HG02763 (cell line): ENCODE measurements at regions not wholly inside any gene's neighbourhood (a gene's known extent, or its start where the extent isn't known, plus 50 kb on each side); places are given as distances from the start of the nearest gene placed in this dataset.

Source experiments
- ATAC-seq: cut with Tn5 transposase; IDR thresholded peaks from one replicate; pipeline ENCODE4 v1.9.1; 2021; ENCODE audit warnings: mild to moderate bottlenecking, moderate library complexity; ENCODE audit not compliant: unreplicated experiment

DNA sequence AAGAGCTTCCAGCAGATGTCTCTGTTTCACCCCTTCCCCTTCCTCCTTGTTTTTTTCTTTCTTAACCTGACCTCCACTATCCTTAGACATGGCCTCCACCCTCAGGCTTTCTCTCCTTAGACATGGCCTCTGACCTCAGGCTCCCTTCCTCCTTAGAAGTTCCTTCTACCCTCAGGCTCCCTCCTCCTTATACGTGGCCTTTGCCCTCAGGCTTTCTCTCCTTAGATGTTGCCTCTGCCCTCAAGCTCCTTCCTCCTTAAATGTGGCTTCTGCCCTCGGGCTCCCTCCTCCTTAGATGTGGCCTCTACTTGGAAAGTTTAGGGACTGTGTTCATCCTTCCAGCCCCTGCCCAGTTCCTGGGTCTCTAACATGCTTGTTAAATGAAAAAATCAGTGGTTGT lies 180.4 kb upstream of the S1PR3 start:
- no peak for ATAC-seq

DNA sequence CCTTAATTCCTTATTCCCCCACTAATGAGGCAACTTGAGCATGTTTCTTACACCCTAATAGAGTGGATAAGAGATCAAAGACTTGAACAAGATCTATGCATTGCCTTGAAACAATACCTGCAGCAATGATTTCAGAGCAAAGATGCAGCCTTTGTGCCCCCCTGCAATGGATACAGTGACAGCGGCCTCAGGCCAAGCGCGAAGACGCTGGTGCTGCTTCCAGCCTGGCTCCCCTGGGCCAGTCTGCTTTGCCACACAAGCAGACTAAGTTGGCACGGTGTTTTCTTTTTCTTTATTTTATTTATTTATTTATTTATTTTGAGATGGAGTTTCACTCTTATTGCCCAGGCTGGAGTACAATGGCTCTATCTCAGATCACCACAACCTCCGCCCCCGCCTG lies 179.8 kb upstream of the S1PR3 start:
- no peak for ATAC-seq

DNA sequence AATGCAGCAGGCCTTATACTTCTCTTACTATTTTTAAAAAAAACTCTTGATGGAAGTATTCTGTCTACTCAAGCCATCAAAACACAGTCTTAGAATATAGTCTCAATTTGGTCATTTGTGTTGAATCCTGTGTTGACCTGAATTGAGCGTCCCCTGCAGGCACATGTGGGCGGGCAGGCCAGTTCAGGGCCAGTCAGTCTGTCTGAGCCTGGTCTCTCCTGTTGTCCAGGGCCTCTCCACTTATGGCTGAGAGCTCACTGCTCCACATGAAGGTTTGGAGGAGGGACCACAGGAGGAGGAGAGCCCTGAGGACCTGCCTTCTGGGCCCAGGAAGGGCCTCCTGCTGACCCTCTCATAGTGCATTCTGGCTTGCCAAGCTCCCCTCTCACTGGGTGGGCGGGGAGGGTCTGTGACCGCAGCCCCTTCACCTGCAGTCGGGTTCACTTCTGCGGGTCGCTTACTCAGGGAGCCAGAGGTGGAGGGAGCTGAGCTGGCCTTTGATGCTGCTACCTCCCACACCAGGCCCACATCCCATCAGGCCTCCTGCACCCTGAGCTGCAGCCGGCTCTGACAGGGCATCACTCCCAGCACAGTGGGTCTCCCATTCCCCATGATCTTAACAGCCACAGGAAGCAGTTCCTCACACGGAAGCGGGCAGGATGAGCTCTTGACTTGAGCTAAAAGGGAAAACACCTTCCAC lies 178.2 kb upstream of the S1PR3 start:
- ATAC-seq: no peak

- no peak for ATAC-seq
Observed at GRCh38 chr9:88813638-88814209, 177.5 kb upstream of the S1PR3 start.

- ATAC-seq: no peak
Observed at GRCh38 chr9:88814577-88814976, 176.7 kb upstream of the S1PR3 start.

DNA sequence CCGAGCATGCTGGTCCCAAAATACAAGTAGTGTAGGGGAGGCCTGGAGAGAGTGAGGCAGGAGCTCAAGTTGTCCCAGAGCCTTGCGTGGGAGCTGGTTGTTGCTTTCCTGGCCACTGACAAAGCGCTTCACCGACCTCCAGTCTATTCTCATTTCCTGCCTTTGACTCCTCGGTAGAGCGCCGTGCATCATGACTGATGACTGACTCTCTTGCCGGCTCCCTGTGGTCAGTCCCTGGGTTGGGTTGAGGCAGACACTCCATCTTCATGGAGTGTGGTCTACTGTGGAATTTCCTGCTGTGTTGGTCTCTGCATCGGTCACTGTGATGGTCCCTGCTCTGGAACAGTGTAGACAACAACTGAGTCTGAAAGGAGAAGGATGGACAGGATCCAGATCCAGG lies 175.1 kb upstream of the S1PR3 start:
- no peak for ATAC-seq

DNA sequence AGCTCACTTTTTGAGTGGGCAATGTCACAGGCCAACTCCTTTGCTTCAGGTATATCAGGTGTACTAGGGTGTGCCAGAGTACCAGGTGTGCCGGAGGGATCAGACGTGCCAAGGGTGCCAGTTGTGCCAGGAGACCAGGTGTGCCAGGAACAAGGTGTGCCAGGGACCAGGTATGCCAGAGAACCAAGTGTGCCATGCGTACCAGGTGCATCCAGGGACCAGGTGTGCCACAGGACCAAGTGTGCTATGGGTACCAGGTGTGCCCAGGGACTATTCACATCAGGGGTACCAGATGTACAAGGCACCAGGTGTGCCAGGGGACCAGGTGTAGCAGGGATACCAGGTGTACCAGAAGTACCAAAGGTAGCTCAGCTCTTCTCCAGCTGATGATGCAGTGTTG lies 174.7 kb upstream of the S1PR3 start:
- no peak for ATAC-seq

- no peak for ATAC-seq
Observed at GRCh38 chr9:88817628-88818027, 173.6 kb upstream of the S1PR3 start.

DNA sequence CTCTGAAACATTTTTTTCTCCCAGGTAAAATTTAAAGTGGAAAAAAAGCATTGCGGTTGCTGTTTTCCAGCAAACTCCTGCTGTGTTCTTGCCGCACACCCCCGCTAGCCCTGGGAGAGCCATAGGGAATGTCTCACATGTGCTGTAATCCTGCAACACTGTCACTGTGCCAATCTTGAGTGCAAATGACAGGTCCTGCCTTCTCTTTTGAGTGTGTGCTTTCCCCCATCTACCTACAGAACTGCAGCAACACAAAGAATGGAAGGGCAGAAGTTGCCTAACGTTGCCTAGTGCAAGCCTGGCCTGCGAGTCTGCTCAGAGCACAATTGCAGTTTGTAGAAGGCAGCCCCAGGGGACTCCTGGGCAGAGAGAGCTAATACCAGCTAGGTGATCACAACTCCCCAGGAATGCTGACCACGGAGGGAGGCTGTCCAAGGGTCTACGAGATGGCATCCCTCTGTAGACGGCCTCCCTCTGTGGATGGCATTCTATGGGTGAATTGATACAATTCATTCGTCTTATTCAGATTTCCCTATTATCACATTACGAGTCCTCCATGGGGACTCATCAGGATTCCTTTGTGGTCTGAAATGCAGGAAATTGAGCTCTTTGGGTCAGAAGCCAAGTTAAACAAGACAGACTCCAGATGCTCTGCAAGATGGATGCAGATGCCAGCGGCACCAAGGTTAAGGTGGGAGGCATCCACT lies 172.6 kb upstream of the S1PR3 start:
- no peak for ATAC-seq

DNA sequence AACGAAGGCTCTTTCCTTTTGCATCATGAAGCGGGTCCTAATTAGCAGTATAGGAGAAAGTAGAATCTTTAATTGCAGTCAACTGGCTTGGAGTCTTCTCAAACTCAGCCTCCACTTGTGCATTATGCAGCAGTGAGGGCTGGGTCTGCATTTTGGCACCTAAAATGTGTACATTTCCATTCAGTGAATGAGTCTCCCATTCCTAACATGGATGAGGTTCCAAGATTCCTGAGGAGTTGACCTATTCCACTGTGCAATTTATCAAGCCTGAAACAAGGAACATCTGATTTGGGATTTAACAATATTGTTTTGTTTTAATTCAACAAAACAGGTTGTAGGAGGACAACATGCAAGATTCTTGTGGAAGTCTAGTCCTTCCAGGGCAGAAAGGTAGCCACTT lies 171.8 kb upstream of the S1PR3 start:
- ATAC-seq: no peak

DNA sequence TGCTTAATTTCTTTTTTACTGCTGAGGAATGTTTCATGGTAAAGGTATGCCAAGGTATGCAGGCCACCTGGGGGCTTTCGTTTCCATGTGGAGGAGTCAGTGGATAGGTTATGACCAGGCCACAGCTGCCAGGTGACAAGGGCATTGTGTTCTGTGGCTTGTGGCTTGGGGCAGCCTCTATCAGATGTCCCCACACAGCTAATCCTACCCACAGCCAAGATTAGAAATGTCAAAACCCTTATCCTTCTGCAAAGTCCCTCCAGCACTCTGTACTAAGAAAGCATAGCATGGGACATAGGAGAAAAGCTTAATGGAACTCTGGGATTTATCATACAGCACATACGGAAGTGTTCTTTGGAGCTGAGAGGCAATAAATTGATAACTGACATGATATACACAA lies 171.2 kb upstream of the S1PR3 start:
- ATAC-seq: no peak

DNA sequence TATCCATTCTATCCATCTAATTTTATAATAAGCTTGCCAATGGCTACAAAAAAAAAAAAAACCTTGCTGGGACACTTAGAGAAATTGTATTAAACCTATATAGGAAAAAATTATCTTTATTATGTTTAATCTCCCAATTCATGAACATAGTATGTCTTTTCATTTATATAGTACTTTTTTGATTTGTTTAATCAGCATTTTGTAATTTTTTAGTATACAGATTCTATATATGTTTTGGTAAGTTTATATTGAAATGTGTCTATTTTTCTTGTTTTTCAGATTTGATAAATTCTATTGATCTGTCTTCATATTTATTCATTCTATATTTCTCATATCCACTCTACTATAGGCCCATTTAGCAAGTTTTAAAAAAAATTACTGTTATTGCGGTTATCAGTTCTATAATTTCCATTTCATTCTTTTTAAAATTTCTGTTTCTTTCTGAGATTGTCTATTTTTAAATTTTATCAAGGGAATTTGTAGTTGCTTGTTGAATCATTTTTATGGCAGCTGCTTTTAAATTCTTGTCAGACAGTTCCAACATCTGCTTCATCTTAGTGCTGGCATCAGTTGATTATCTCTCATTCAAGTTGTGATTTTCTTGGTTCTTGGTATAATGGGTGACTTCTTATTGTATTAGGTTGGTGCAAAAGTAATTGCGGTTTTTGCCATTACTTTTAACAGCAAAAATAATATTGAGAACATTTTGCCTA lies 170.1 kb upstream of the S1PR3 start:
- no peak for ATAC-seq

DNA sequence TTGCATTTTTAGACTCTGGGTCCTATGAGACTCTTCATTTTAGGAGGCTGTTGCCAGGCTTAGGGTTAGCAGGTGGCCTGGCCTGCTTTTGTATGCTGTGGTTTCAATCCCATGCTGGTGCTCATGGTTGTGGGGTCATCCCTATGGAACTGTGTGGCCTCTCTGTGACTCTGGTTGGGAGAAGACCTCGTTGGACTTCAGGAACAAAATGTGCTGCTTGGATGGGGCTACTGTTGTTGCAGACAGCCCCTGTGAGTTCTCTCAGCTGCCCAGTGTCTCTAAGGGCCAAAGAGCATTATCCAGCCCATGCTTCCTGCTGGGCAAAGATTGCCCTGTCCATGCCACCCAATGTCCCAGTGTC lies 169.5 kb upstream of the S1PR3 start:
- no peak for ATAC-seq

DNA sequence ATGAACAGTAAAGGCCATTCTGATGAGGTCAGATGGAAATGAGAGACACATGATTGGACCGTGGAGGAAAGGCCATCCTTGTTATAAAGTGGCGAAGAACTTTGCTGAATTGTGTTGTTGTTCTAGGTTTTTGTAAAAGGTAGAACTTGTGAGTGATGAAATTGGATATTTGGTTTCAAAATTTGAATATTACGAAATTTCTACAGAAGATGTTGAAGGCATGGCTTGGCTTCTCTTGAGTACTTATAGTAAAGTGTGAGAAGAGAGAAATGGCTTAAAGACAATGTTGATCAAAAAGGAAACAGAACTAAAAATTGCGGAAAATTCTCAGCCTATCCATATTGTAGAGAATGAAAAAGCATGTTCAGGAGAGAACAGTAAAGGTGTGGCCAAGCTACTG lies 166.6 kb upstream of the S1PR3 start:
- no peak for ATAC-seq

GRCh38 chr9:88826181-88826580 lies 165.1 kb upstream of the S1PR3 start:
- ATAC-seq: no peak

DNA sequence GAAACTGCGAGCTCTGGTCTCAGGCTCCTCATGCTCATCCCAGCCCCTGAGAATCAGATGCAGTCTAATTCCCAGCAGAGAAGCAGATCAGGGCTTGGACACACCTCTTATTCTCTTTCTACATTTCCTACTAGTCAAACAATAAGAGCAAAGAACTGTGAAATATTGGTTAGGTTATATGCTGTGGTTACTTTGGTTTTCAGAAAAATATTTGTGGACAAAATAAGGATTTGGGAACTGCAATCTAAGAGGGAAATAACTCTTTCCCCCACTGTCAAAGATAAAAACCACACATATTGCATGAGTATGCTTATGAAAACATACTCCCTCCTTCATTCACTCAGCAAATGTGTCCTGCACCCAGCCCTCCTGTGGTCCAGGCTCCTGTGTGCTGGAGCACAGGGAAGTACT lies 164.5 kb upstream of the S1PR3 start:
- ATAC-seq: no peak

- ATAC-seq: no peak
Observed at GRCh38 chr9:88828018-88828417, 163.2 kb upstream of the S1PR3 start.

- no peak for ATAC-seq
Observed at GRCh38 chr9:88828492-88828974, 162.7 kb upstream of the S1PR3 start.

DNA sequence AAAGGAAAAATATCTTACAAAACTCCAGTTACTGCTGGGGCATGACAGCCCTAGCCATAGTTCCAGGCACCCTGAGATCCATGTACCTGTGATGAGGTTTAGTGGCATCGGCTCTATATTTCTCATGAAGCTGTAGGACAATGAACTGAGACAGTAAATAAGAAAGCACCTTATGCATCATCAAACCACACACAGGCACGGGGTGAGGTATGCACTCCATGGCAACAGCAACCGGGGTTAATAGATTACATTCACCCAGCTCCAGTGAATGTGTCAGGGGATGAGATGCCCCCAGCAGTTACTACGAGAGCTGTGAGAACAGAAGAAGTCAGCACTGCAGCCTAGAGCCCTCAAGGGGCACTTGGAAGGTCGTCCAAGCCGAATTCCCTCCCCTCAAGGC lies 162.0 kb upstream of the S1PR3 start:
- ATAC-seq: no peak

GRCh38 chr9:88831713-88832407 lies 159.4 kb upstream of the S1PR3 start:
- ATAC-seq: no peak

GRCh38 chr9:88833946-88834345 lies 157.3 kb upstream of the S1PR3 start:
- ATAC-seq: no peak
